Epidermal melanocyte (primary cell): ENCODE measurements at regions not wholly inside any gene's neighbourhood (a gene's known extent, or its start where the extent isn't known, plus 50 kb on each side); places are given as distances from the start of the nearest gene placed in this dataset.
"Not testable (repeated sequence)": the region's sequence is repeated elsewhere in the genome, so short reads cannot be mapped to it uniquely, and the experiment has no call there.

Experiments used
- DNase-seq: peaks from one replicate; pipeline ENCODE4 v3.0.0; 2011; ENCODE audit warnings: low spot score; ENCODE audit not compliant: insufficient read length

DNA sequence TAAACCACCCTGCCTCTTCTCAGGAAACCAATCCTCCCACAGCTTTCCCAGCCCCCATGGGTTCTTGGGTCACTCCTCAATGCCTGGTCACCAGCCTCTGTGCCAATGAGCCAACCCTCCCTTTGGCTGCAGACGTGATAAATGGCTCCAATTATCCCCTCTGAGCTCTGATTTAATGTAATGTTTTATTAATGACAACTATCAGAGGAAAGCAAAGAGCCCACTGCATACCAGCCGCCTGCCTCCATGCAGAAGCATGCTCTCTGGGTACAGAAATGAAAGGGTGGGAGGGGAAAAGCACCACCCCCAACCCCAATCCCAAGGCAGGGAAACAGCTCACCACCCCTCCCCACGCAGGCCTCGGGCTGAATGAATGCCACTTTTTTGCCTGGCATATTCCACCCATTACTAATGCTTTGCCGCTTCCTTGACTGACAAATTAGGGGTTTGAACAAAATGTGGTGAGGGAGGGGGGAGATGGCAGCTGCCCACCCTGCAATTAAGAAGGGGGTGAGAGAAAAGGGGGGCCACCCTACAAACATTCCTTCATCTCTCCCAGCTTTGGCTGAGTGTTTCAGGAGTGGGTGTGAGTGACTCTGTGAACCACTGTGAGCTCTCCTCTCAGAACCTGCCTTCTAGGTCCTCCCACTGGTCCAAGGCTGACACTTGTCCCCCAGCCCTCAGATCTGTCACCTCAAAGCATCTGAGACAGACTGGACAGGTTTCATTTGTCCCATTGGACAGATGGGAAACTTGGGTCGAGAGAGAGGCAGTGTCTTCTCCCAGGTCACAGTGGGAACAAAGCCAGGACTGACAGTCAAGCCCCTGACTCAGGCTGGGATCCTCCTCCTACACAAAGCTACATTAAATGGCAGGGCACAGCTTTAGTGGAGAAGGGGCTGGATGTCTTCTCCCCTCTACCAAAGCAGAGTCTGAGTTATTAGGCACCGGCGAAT is 161.5 kb downstream of the TMEM132E start:
- no peak for DNase-seq

DNA sequence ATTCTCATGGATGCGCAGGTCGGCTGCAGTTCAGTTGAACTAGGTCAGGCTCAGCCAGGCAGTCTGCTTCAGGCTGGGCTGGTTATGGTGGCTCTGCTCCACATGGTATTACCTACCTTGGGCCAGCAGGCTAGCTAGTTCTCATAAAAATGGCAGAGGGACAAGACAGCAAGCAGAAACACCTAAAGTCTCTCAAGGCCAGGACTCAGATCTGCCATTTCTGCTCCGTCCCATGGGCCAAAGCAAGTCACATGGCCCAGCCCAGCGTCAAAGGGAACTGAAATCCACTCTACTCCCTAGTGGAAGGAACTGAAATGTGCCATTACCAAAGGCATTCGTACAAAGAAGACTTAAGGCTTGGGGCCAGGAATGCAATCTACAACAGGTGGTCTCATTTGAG is 160.0 kb downstream of the TMEM132E start:
- no peak for DNase-seq

DNA sequence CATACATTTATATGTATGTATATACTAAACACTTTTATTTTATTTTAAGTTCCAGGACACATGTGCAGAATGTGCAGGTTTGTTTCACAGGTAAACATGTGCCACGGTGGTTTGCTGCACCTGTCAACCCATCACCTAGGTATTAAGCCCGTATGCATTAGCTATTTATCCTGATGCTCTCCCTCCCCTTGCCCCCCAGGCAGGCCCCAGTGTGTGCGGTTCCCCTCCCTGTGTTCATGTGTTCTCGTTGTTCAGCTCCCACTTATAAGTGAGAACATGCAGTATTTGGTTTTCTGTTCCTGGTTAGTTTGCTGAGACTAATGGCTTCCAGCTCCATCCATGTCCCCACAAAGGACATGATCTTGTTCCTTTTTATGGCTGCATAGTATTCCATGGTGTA is 158.3 kb downstream of the TMEM132E start:
- DNase-seq, result not testable (repeated sequence)

DNA sequence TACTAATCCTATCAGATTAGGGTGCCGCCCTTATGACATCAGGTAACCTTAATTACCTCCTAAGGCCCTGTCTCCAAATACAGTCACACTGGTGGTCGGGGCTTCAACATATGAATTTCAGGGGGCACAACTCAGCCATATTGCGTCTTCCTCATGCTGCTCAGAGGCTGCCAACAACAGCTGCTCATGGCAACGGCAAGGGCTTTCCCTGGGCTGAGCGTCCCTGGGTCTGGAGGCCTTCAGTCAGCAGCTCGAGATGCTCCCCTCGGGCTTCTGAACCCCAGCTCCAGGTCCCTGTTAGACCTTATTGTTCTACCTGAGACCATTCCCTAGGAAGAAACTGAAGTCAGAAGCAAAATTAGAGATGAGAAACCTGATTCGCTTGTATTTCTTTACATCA is 157.2 kb downstream of the TMEM132E start:
- no peak for DNase-seq

GRCh38 chr17:34733333-34733732 is 154.0 kb downstream of the TMEM132E start:
- DNase-seq, result no peak

- DNase-seq, result no peak
Observed at GRCh38 chr17:34730816-34731215, 151.4 kb downstream of the TMEM132E start.

DNA sequence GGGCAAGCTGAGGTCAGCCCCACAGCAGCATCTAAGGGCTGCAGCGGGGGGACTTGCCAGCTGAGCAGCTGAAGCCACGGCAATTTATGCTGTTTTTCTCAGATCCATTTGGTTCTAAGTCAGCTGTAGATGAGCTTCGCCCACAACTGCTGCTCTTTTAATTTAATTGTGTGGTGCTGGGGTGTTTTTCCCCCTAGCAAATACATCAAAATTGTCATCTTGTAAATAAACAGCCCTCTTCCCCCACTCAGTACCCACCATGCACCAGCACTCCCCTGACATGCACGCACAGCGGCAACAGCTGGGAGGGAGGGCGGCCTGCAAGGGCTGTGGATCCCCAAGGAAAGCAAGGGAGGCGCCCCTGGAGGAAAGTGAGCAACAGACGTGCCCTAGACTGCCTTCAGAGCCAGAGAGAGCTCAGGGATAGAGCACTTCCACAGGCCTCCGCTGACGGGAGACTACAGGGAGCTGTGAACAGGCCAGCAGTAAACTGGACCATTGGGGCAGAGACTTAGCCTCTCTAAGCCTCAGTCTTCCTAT is 149.5 kb downstream of the TMEM132E start:
- no peak for DNase-seq

DNA sequence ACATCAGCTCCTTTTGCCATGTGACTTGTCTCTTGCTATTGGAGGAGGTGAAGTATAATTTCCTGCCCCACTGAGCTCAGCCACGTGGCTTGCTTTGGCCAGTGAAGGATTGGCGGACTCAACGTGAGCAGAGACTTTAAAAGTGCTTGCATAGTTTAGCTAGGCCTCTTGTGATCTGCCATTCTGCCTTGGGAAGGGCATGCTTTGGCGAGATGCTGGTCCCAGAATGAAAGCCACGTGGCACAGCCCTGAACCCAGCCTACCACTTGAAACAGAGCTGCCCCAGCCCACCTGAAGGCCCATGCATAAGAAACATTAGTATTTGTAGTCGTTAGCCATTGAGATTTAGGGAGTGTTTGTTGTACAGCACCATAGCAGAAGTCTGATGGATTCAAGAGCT is 148.2 kb downstream of the TMEM132E start:
- DNase-seq, result no peak

DNA sequence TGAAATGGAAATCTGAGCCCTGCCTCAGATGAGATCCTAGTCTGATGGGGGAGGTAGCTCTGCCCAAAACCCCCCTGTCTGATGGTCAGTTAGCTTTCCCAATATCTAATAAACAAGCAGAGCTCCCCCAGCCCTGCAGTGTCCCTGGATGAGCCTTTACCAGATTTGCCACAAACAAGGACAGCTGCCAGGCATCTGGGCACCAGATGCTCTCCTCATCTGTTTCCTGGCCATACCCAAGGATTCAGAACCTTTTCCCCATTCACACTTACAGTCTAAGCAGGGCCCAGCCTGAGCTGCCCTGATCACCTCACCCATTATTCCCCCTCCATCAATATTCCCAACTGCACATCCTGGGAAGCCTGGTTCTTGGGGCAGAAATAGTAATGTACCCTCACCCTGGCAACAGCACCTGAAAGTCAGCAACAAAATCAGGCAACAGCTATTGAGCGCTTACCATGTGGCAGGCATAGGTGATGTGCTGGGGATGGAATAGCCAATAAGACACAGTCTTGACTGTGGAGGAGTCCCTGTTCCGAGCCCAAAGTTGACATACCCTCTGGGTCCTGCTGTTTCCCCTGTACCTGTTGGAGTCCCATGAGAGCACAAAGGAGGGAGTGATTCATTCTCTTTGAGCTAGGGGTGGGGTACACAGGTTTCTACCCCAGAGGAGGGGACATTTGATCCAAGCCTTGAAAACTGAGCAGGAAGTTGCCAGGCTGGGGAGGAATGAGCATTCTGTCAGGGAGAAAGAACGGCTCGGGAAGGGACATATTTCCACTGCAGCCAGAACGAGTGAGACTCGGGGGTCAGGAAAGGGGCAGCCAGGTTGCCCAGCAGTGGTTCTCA is 147.4 kb downstream of the TMEM132E start:
- DNase-seq, result no peak

DNA sequence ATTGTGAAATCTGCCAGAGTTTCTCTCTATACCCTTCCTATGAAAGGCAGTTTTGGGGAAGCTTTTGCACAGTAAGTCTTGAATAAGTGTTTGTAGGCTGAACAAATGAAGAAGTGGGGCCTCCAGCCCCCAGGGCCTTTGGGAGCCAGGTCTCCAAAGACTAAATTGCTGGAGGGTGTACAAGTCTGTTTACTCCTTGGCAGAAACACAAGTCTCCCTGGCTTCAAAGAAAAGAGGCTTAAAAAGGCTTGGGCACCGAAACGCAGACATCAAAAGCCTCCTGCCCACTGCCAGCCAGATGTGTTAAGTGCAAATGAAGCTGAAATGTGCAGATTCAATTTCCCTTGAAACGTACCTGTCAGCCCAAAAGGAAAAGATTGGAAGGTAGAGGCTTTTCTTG is 146.3 kb downstream of the TMEM132E start:
- DNase-seq, result no peak

DNA sequence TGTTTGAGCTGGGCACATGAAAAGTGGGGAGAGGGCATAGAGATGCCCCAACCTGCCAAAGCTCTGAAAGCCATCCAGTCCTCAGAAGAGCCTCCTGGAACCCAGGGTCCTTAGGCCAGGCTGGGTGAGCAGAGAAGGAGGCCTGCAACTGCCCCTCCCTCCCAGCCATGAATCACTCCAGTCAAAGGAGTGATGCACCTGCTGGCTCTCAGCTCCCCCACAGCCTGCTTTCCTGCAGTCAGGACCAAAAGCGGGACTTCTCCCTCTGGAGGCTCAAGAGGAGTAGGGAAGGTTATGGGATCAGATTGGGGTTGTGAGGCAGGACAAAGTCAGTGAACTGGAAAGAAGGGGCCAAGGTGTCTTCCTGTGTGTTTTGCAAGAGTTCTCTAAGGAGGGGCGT is 145.6 kb downstream of the TMEM132E start:
- no peak for DNase-seq

DNA sequence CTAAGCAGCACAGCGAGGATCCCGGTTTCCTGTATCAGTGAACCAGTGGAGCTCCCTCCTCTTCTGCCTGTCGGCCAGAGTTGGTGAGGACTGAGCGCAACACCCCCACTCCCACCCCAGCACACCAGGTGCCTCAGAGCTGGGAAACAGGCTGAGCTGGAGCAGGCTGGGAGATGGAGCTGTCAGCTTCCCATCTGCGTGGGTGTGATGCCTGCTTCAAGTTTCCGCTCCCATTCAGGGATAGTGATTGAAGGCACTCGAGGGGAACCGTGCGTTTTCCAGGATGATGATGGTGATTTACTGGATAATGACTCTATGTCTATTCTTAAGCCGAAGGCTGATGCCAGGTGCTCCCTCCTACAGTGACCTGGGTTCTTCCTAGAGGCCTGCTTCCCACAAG is 144.5 kb downstream of the TMEM132E start:
- DNase-seq, result no peak

GRCh38 chr17:34721326-34721725 is 141.9 kb downstream of the TMEM132E start:
- no peak for DNase-seq

- DNase-seq, result no peak
Observed at GRCh38 chr17:34720760-34721159, 141.4 kb downstream of the TMEM132E start.

DNA sequence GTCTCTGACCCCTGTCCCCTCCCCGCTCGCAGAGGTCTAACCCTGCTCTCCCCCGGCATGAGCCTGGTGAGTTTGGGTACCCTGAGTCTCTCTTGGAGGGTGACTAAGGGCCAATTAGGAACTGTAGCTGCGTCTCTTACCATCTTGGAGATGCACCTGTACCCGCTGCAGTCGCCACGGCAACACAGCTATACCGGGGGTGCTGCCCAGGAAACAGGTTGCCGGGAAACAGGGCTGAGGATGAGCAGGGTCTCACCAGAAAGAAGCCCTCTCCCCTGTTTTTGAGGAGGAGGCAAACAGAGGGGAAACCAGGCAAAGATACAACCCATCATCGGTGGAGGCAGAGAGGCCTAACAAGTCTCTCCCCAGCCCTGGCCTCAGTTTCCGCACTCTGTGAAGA is 140.2 kb downstream of the TMEM132E start:
- DNase-seq, result no peak

- no peak for DNase-seq
Observed at GRCh38 chr17:34717092-34717491, 137.7 kb downstream of the TMEM132E start.

DNA sequence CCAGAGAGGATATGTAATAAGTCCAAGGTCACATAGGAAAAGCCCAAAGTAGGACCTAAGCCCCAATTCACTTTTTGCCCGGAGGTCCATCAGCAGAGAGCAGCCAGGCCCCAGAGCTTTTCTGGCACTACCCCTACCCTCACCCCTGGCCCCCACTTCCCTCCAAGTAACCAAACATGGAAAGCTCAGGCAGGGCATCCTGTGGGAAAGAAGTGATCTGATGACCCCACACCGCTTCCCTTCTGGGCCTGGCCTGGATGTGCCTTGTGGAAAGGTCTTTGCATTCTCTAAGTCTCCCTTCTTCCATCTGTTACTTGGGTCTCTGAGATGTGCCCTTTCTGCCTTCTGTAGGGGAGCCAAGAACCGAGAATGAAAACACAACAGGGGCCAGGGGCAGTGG is 136.9 kb downstream of the TMEM132E start:
- DNase-seq, result no peak

GRCh38 chr17:34715504-34715903 is 136.1 kb downstream of the TMEM132E start:
- DNase-seq, result no peak

- no peak for DNase-seq
Observed at GRCh38 chr17:34714475-34715410, 135.4 kb downstream of the TMEM132E start.

- no peak for DNase-seq
Observed at GRCh38 chr17:34713687-34714086, 134.3 kb downstream of the TMEM132E start.
